Activated T-cell treated with anti-CD3 and anti-CD28 coated beads, Interleukin-2, amount 50 U/mL, for 48 hours (primary cell): ENCODE measurements at regions not wholly inside any gene's neighbourhood (a gene's known extent, or its start where the extent isn't known, plus 50 kb on each side); places are given as distances from the start of the nearest gene placed in this dataset.

Source experiments
- DNase-seq, 2 experiments: peaks; one replicate each; pipeline ENCODE4 v3.0.0-alpha.2; 2020

GRCh38 chr1:244224487-244225430 is 173.7 kb downstream of the ZBTB18 start:
- no peak for DNase-seq

GRCh38 chr1:244226435-244226834 is 175.4 kb downstream of the ZBTB18 start:
- DNase-seq, result no peak

- DNase-seq, result no peak
These were observed 179.4 kb downstream of the ZBTB18 start for GRCh38 chr1:244230470-244230869.

- DNase-seq, result no peak
These were observed 180.1 kb downstream of the ZBTB18 start for GRCh38 chr1:244231193-244231571.

GRCh38 chr1:244231572-244232315 is 180.7 kb downstream of the ZBTB18 start:
- no peak for DNase-seq

- DNase-seq, result no peak
These were observed 183.0 kb downstream of the ZBTB18 start for GRCh38 chr1:244234009-244234643.

GRCh38 chr1:244235157-244235556 is 184.1 kb downstream of the ZBTB18 start:
- DNase-seq, result no peak

GRCh38 chr1:244236101-244236500 is 185.0 kb downstream of the ZBTB18 start:
- DNase-seq, result no peak

GRCh38 chr1:244236721-244237120 is 185.6 kb downstream of the ZBTB18 start:
- DNase-seq, result no peak

- no peak for DNase-seq
These were observed 186.4 kb downstream of the ZBTB18 start for GRCh38 chr1:244237445-244237844.

- no peak for DNase-seq
These were observed 188.2 kb downstream of the ZBTB18 start for GRCh38 chr1:244239261-244239770.

- no peak for DNase-seq
These were observed 190.4 kb downstream of the ZBTB18 start for GRCh38 chr1:244241438-244241837.

- DNase-seq, result no peak
These were observed 191.4 kb downstream of the ZBTB18 start for GRCh38 chr1:244242446-244242845.

- no peak for DNase-seq
These were observed 195.3 kb downstream of the ZBTB18 start for GRCh38 chr1:244246334-244246733.

- DNase-seq, result no peak
These were observed 197.3 kb downstream of the ZBTB18 start for GRCh38 chr1:244248426-244248825.

GRCh38 chr1:244252211-244252610 is 199.5 kb downstream of the ADSS2 start:
- no peak for DNase-seq

GRCh38 chr1:244254467-244254866 is 197.2 kb downstream of the ADSS2 start:
- no peak for DNase-seq

- no peak for DNase-seq
These were observed 196.2 kb downstream of the ADSS2 start for GRCh38 chr1:244255426-244255965.

GRCh38 chr1:244256086-244256676 is 195.5 kb downstream of the ADSS2 start:
- no peak for DNase-seq

- DNase-seq, result no peak
These were observed 187.5 kb downstream of the ADSS2 start for GRCh38 chr1:244264163-244264562.

GRCh38 chr1:244265507-244265906 is 186.2 kb downstream of the ADSS2 start:
- no peak for DNase-seq

- no peak for DNase-seq
These were observed 182.5 kb downstream of the ADSS2 start for GRCh38 chr1:244269169-244269568.

- no peak for DNase-seq
These were observed 180.7 kb downstream of the ADSS2 start for GRCh38 chr1:244271004-244271403.
